NOMO-1 treated with dmso at 0.1 percent for 144 hours (cell line): ENCODE measurements at regions not wholly inside any gene's neighbourhood (a gene's known extent, or its start where the extent isn't known, plus 50 kb on each side); places are given as distances from the start of the nearest gene placed in this dataset.
"Not testable (repeated sequence)": the region's sequence is repeated elsewhere in the genome, so short reads cannot be mapped to it uniquely, and the experiment has no call there.

Experiments used
- DNase-seq: peaks from one replicate; lab custom pipeline; 2025; ENCODE audit not compliant: unreplicated experiment; lab: John Stamatoyannopoulos, UW

DNA sequence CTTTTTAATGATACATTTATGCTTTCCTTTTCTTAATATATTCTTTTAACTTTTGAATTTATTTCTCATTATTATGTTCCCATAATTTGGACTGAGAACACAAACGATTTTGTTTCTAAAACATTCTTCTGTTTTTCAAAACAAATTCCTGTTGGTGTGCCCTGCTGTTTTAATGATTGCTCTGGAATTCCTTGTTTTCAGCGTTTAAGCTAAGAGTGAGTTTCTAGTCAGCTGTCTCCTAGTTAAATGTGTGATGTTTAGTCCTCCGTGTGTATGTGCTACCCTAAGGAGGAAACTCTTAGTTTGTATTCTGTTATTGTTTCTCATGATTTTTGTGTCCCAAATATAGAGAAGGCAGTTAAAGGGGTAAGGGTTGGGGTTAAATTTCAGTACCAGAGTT lies 306.1 kb upstream of the RGS17 start:
- DNase-seq, result no peak

DNA sequence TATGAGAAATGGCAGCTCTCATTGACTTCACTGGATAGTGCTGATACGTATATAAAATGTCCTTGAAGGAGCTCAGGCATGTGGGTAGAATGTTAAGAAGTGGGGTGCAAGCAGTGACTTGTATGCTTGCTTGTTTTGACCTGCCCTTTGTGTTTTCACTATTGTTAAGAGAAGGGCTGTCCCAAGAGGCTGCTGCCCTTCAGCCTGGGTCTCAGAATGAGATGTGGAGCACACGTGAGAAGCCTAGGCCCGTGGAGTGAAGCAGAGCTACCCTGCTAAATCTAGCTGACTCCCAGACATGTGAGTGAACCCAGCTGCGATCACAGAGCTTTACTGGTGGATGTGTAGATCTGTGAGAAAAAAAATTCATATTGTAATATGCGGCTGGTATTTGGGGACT lies 305.3 kb upstream of the RGS17 start:
- DNase-seq, result no peak

- DNase-seq, result no peak
Observed at GRCh38 chr6:153435787-153436186, 304.7 kb upstream of the RGS17 start.

DNA sequence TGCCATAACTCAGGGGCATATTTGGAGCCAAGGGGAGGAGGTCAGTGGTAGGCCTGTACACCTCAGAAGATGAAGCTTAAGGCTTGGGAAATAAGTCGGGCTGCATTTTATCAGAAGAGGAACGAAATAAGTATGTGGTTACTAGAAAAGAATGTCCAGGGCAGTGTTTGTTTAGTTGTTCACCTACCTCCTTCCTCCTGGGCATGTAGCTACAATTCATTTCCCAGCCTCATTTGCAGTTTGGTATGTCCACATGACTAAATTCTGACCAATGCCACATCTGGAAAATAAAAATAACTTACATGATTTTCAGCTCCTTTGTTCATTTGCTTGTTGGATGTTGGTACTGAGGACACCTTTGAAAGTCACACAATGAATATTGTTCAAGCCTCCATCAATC lies 294.5 kb upstream of the RGS17 start:
- DNase-seq, result no peak

DNA sequence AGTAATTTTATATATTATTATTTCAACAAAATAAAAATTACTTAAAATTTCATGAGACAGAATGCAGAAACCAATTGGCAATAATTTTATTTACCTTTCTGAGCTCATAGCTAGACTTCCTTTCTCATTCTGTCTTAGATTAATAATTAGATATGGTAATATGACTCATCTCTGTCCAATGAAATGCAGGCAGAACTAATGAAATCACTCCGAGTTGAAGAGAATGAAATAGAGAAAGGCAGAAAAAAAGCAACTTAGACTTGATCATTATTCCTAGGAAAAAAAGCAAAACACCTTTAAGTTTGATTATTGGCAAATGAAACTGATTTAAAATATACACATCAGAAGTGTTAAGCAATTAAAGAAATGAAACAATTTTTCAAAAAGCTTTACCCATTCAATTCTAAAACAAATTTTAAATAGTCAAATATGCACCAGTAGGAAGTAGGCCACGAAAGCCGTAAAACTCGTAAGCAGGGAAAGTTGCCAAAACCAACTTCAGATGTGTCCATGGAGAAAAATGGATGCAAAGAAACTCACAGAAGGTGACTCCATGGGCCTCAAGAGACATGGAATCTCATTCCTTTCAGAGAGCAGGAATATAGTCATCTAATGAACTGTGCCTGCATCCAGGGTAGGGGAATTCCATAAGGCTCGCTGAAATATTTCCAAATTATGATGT lies 293.8 kb upstream of the RGS17 start:
- no peak for DNase-seq

DNA sequence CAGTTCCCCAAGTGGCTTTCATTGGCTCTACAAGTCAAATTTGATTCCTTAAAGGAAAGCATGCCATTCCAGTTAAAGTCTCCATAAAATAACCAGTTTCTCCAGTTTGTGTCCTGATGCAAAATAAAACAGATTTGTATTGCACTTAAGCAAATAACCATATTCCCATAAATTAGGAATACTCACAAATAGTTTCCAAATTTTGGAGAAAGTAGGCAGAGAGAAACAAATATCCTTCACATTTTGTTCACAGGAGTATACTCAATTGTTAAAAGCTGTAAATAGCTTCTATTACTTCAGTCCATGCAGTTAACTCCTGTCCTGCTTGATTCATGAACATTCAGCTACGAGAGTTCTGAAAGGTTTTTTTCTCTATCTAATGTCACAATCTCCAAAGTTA lies 281.4 kb upstream of the RGS17 start:
- no peak for DNase-seq

GRCh38 chr6:153411070-153411648 lies 280.1 kb upstream of the RGS17 start:
- no peak for DNase-seq

GRCh38 chr6:153405931-153406330 lies 274.8 kb upstream of the RGS17 start:
- no peak for DNase-seq

GRCh38 chr6:153401751-153402150 lies 270.7 kb upstream of the RGS17 start:
- DNase-seq, result no peak

- DNase-seq, result no peak
Observed at GRCh38 chr6:153392156-153392555, 261.1 kb upstream of the RGS17 start.

DNA sequence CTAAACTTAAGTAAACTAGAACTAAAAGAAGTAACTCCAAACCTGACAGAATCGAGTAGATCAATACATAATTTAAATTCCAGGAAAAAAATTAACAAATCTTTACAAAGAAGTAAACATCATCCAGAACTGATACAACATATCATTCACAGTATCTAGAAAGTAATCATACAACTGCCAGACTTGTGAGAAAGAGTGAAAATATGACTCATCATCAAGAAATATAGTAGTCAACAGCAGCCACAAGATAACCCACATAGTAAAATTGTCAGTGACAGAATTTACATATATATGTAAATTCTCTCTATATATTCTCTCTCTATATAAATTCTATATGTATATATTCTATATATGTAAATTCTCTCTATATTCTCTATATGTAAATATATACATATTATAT lies 242.8 kb upstream of the RGS17 start:
- no peak for DNase-seq

DNA sequence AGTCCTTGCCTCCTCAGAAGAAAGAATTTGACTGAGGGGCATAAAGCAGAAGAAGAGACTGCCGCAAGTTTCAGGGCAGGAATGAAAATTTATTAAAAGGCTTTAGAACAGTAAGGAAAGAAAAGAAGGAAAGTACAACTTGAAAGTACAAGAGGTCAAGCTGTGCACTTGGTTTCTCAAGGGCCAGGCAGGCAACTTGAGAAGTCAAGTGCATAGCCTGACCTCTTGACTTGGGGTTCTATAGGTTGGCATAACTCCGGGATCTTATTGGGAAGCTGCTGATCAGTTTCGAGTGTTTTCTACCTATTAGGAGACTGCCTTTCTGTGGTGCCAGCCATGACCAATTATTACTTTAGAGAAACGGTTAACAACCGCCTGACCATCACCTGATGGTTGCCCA lies 237.0 kb upstream of the RGS17 start:
- no peak for DNase-seq

DNA sequence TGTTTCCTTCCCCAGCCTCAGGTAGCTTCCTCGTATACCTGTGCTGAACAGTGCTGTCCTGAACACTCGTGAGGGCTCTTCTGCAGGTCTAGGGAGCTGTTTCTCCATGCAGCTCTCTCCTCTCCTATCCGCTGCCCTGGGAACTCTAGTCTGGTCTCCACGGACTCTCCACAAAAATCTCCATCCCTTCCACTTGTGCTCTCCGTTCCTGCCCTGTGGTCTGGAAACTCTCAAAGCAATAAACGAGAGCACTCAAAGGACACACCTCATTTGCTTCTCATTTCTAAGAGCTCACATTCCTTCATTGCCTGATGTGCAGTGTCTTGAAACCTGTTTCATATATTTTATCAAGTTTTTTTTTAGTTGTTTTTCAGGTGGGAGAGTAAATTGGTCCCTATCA lies 235.9 kb upstream of the RGS17 start:
- DNase-seq, result no peak

- DNase-seq, result no peak
Observed at GRCh38 chr6:153357391-153357790, 226.3 kb upstream of the RGS17 start.

DNA sequence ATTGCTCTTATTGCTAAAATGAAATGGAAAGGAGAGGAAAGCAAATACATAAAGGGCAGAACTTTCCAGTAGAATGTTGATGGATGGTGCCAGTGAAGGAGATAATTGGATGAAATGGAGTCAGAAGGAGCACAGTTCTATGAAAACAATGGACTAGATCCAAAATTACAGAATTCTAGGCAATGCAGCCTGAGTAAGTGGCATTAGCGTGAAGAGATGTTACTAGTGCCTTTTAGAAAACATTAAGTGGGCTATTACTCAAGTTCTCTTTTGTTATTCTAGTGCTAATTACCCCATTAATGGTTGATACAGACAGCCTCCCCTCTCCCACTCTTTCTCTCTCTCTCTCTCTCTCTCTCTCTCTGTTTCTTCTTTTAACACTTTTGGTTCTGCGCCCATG lies 209.5 kb upstream of the RGS17 start:
- DNase-seq, result no peak

DNA sequence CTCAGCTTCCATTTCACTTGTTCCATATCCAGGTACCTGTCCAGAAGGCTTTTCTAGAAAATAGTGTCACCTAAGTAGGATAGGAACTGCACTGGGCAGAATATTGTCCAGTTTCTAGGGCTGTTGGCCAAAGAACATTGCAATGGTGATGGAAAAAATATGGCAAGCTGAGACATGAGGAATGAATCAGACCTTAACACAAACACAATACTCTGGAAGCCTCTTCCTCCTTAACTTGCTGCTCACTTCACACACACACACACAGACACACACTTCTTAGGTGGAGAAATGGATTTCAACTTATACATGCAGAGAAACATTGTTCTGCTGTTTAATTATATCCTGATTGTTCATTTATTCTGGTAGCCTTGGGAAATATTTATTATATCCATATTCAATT lies 203.0 kb upstream of the RGS17 start:
- DNase-seq, result no peak

DNA sequence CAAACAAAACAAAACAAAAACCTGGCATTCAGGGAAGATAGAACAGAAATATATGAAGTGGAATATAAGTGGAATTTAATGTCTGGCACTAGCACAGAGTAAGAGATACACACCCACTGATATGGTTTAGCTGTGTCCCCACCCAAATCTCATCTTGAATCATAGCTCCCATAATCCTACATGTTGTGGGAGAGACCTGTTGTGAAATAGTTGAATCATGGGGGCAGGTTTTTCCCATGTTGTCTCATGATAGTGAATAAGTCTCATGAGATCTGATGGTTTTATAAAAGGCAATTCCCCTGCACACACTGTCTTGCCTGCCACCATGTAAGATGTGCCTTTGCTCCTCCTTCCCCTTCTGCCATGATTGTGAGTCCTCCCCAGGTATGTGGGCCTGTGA lies 200.1 kb upstream of the RGS17 start:
- DNase-seq, result not testable (repeated sequence)

- no peak for DNase-seq
Observed at GRCh38 chr6:153328194-153328593, 197.1 kb upstream of the RGS17 start.

- no peak for DNase-seq
Observed at GRCh38 chr6:153325661-153326060, 194.6 kb upstream of the RGS17 start.

DNA sequence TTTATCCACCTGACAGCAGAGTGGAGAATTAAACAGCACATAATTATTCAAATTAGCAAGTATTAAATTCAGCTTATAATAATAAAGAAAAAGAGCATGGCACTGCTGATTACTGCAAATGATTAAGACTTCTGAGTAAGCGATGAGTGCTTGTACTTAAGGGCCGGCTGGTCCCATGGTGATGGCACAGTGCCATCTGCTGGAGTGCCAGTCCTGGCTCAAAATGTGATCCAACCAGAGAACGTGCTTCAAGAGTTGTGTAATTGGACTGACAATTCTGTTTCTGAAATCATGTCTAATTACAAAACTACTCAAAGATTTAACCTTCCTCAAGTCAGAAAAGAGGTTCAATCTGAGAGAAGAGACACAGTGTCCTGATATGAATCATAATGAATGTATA lies 181.6 kb upstream of the RGS17 start:
- peak; percentile 0 for DNase-seq

GRCh38 chr6:153309651-153310050 lies 178.6 kb upstream of the RGS17 start:
- DNase-seq, result no peak

GRCh38 chr6:153302133-153302532 lies 171.1 kb upstream of the RGS17 start:
- DNase-seq, result no peak

DNA sequence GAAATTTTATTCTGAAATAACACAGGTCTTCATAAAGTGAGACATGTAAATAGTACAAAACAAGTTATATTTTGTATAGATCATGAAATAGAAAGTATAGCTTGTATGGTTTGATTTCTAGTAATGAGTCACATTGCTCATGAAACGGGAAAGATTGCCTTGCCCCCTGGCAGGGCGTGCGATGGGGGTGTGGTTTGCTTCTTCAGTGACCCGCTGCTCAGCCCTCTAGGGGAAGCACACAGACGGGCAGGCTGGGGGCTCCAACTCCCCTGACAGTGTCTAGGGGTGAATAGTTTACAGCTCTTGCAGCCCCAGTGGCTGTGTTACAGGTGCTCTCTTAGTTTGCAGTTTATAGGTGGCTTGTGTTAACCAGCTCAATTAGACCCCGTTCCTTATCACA lies 170.5 kb upstream of the RGS17 start:
- DNase-seq, result no peak
